ENCODE measurements at regions not wholly inside any gene's neighbourhood (a gene's known extent, or its start where the extent isn't known, plus 50 kb on each side); places are given as distances from the start of the nearest gene placed in this dataset.

DNA sequence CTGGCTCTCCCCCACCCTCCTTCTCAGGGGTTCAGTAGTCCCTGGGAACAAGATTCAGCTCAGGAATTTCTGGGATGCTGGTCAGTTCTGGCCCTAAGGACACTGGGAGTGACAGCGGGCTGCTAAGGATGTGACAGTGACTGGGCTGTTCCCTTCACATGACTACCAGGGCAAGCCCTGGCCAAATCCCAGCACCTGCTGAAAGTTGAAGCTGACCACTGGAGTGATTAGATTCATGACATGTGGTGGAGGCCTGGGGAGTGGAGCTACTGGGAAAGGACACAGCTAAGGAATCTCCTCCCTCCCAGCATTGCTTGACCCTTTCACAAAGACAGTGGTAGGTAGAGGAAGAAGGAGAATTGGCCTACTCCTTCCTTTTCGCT, 204.9 kb downstream of the DAD1 start:
- DNase-seq (ENCODE audit: low read depth, low spot score) (no peak), ATAC-seq (no peak)
- Histone ChIP-seq H3K9me2 (ENCODE audit: insufficient read depth) (no peaks in the 10 kb centered on the region), H3K27me3 (ENCODE audit: insufficient read depth, low read length) (peaks cover 83% of the 10 kb centered on the region), H2AFZ (ENCODE audit: low read depth, low read length, poor library complexity, severe bottlenecking) (no peak overlapping the region), H3K9me3 (ENCODE audit: control insufficient read depth in 1 of 2, insufficient read depth in 1 of 2, low read depth in 1 of 2, low read length in 2 of 2) (no peaks in the 10 kb centered on the region), H3K4me2 (ENCODE audit: low read length) (no peak overlapping the region), H3K36me3 (ENCODE audit: control insufficient read depth in 1 of 2, insufficient read depth in 2 of 2, low read length in 2 of 2) (no peaks in the 10 kb centered on the region), H3K9ac (ENCODE audit: low read length) (no peak overlapping the region), H3K4me3 (replicated peaks in 1 of 2; ENCODE audit: low read depth in 1 of 2, low read length in 2 of 2) (no peak overlapping the region), H3K4me1 (ENCODE audit: control insufficient read depth in 1 of 2, insufficient read depth in 2 of 2, low read length in 2 of 2) (no peaks in the 10 kb centered on the region), H4K20me1 (ENCODE audit: insufficient read depth) (no peaks in the 10 kb centered on the region), H3K27ac (ENCODE audit: low read depth, low read length) (no peak overlapping the region), H3K79me2 (ENCODE audit: insufficient read depth, low read length) (no peaks in the 10 kb centered on the region)
- TF ChIP-seq CBX3 (IDR thresholded peaks at IDR 0.05; ENCODE audit: low read depth) (no peak), JUND (IDR thresholded peaks at IDR 0.05) (no peak), TCF7L2 (IDR thresholded peaks at IDR 0.05; ENCODE audit: borderline replicate concordance, extremely low read depth, insufficient read depth, insufficient read length) (no peak), EZH2phosphoT487 (IDR thresholded peaks at IDR 0.05; ENCODE audit: borderline replicate concordance) (no peak), ZNF274 (IDR thresholded peaks at IDR 0.05; ENCODE audit: low read depth, low read length) (no peak), SIN3A (IDR thresholded peaks at IDR 0.05; ENCODE audit: low read depth) (no peak), POLR2A (IDR thresholded peaks at IDR 0.05; ENCODE audit: borderline replicate concordance, extremely low read depth, insufficient read depth, insufficient read length) (no peak), EGR1 (IDR thresholded peaks at IDR 0.05; ENCODE audit: low read depth) (no peak)
- TF ChIP-seq, protein P1, sequence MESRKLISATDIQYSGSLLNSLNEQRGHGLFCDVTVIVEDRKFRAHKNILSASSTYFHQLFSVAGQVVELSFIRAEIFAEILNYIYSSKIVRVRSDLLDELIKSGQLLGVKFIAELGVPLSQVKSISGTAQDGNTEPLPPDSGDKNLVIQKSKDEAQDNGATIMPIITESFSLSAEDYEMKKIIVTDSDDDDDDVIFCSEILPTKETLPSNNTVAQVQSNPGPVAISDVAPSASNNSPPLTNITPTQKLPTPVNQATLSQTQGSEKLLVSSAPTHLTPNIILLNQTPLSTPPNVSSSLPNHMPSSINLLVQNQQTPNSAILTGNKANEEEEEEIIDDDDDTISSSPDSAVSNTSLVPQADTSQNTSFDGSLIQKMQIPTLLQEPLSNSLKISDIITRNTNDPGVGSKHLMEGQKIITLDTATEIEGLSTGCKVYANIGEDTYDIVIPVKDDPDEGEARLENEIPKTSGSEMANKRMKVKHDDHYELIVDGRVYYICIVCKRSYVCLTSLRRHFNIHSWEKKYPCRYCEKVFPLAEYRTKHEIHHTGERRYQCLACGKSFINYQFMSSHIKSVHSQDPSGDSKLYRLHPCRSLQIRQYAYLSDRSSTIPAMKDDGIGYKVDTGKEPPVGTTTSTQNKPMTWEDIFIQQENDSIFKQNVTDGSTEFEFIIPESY (IDR thresholded peaks at IDR 0.05; ENCODE audit: extremely low read depth, insufficient replicate concordance, low read length): no peak
- TF ChIP-seq, protein P2, sequence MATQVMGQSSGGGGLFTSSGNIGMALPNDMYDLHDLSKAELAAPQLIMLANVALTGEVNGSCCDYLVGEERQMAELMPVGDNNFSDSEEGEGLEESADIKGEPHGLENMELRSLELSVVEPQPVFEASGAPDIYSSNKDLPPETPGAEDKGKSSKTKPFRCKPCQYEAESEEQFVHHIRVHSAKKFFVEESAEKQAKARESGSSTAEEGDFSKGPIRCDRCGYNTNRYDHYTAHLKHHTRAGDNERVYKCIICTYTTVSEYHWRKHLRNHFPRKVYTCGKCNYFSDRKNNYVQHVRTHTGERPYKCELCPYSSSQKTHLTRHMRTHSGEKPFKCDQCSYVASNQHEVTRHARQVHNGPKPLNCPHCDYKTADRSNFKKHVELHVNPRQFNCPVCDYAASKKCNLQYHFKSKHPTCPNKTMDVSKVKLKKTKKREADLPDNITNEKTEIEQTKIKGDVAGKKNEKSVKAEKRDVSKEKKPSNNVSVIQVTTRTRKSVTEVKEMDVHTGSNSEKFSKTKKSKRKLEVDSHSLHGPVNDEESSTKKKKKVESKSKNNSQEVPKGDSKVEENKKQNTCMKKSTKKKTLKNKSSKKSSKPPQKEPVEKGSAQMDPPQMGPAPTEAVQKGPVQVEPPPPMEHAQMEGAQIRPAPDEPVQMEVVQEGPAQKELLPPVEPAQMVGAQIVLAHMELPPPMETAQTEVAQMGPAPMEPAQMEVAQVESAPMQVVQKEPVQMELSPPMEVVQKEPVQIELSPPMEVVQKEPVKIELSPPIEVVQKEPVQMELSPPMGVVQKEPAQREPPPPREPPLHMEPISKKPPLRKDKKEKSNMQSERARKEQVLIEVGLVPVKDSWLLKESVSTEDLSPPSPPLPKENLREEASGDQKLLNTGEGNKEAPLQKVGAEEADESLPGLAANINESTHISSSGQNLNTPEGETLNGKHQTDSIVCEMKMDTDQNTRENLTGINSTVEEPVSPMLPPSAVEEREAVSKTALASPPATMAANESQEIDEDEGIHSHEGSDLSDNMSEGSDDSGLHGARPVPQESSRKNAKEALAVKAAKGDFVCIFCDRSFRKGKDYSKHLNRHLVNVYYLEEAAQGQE (IDR thresholded peaks at IDR 0.05; ENCODE audit: low read depth): no peak
- TF ChIP-seq, protein P3, sequence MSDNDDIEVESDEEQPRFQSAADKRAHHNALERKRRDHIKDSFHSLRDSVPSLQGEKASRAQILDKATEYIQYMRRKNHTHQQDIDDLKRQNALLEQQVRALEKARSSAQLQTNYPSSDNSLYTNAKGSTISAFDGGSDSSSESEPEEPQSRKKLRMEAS (IDR thresholded peaks at IDR 0.05): no peak
- ChIA-PET RAD21 (ENCODE audit: low non-redundant PET in 1 of 2, low total read pairs in 2 of 2, uncharacterized antibody in 2 of 2, unreplicated experiment in 2 of 2) (no interaction called here), POLR2A (no interaction called here), CTCF (interaction anchor here (1.1 to 1.2 kb wide), 2 partner anchors 9 to 64 kb away, joined by 4 read pairs; no protein-coding TSS in a partner anchor)
- intact Hi-C loops (cut with micrococcal nuclease): loop anchor here (10.0 kb wide), 1 partner anchor 601 kb away; the partner anchor contains the start of gene AJUBA
- BruUV-seq (replicated peaks): no TSS peak
